A673 (cell line): ENCODE measurements at regions not wholly inside any gene's neighbourhood (a gene's known extent, or its start where the extent isn't known, plus 50 kb on each side); places are given as distances from the start of the nearest gene placed in this dataset.

Experiments used
- BruUV-seq: library from RNA; stranded (reverse); fragments of 400-500 nt; replicated peaks from 2 replicates; lab custom pipeline; 2021; lab: Mats Ljungman, UMichigan
- CTCF ChIA-PET: fragments of 300-600 bp; sonication (Branson Sonifier 250); formaldehyde crosslinking; loops from one replicate; lab custom pipeline; 2022; ENCODE audit warnings: antibody characterized with exemption; lab: Charles Lee
- POLR2A ChIA-PET: fragments of 300-600 bp; sonication (Branson Sonifier 250); formaldehyde crosslinking; loops from one replicate; lab custom pipeline; 2022; ENCODE audit warnings: antibody characterized with exemption; ENCODE audit not compliant: low non-redundant PET; lab: Charles Lee
- DNase-seq: peaks from one replicate; pipeline ENCODE4 v3.0.0-alpha.2; 2015; ENCODE audit warnings: low spot score
- H3K27ac ChIP-seq: fragments of 200-600 bp; sonication (generic); 2 replicates; pipeline ENCODE4 v1.5.1; 2016; ENCODE audit warnings: mixed run types, low read depth, mild to moderate bottlenecking, mixed read lengths, antibody characterized with exemption, low read length; ENCODE audit not compliant: poor library complexity, severe bottlenecking
- H3K27me3 ChIP-seq: fragments of 200-600 bp; sonication (generic); replicated peaks from 2 replicates; pipeline ENCODE4 v1.6.1; 2017; ENCODE audit warnings: mixed run types, low read depth, mild to moderate bottlenecking, mixed read lengths, antibody characterized with exemption, low read length; ENCODE audit not compliant: insufficient read depth, poor library complexity
- H3K36me3 ChIP-seq: fragments of 200-600 bp; sonication (generic); 2 replicates; pipeline ENCODE4 v1.6.1; 2016; ENCODE audit warnings: mixed run types, mild to moderate bottlenecking, mixed read lengths, antibody characterized with exemption, low read length; ENCODE audit not compliant: insufficient read depth, poor library complexity, severe bottlenecking
- H3K4me1 ChIP-seq: fragments of 200-600 bp; sonication (generic); 2 replicates; pipeline ENCODE4 v1.6.1; 2017; ENCODE audit warnings: mixed run types, mild to moderate bottlenecking, mixed read lengths, antibody characterized with exemption, low read length; ENCODE audit not compliant: insufficient read depth, poor library complexity, severe bottlenecking
- H3K4me3 ChIP-seq: fragments of 200-600 bp; sonication (generic); 2 replicates; pipeline ENCODE4 v1.5.1; 2016; ENCODE audit warnings: low read depth, mixed run types, mild to moderate bottlenecking, mixed read lengths, low read length; ENCODE audit not compliant: poor library complexity, severe bottlenecking
- H3K9me3 ChIP-seq: fragments of 200-600 bp; sonication (generic); 2 replicates; pipeline ENCODE4 v1.6.1; 2016; ENCODE audit warnings: mixed run types, low read depth, mild to moderate bottlenecking, mixed read lengths, antibody characterized with exemption, low read length; ENCODE audit not compliant: poor library complexity, severe bottlenecking
- EZH2 ChIP-seq: fragments of 200-600 bp; sonication (generic); IDR thresholded peaks from 2 replicates; pipeline ENCODE4 v1.6.1; 2017; ENCODE audit warnings: borderline replicate concordance, low read depth, mild to moderate bottlenecking, mixed read lengths, antibody characterized with exemption, low read length; ENCODE audit not compliant: poor library complexity, severe bottlenecking
- intact Hi-C: fragments of 100-400 bp; cut with micrococcal nuclease; formaldehyde crosslinking; loops from one replicate; pipeline ENCODE4 v1.10.0; 2022; ENCODE audit not compliant: unreplicated experiment
- TF ChIP-seq, protein P1 (sequence below): fragments of 300-800, 200-600 bp; sonication (generic); conservative IDR thresholded peaks from 2 replicates; pipeline ENCODE4 v1.5.1; 2017; ENCODE audit warnings: low read depth, mild to moderate bottlenecking, antibody characterized with exemption, low read length, moderate library complexity, mixed read lengths

DNA sequence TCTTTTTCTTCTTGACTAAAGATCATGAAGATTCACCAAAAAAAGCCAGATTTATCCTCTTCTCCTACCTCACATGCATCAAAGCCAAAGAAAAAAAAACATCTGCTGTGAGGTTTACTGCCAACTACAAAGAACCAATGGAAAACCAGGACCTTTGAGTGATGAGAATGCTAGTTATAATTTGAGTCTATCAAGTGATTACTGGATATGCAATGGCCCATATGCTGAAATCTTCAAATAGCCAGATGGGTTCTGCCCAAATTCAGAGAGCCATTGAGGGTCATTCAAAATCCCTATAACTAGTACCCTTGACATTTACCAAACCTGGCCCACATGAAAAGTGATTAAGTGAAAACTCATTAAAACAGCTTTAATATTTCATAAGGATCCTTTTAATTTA, 78.4 kb upstream of the ACO1 start:
- intact Hi-C loops: no loop called here
- H3K4me3 ChIP-seq: no peak overlapping the region
- no peak overlapping the region for H3K27ac ChIP-seq
- no peaks in the 10 kb centered on the region for H3K9me3 ChIP-seq
- H3K4me1 ChIP-seq: no peaks in the 10 kb centered on the region
- TF ChIP-seq EZH2: no peak
- TF ChIP-seq, protein P1, sequence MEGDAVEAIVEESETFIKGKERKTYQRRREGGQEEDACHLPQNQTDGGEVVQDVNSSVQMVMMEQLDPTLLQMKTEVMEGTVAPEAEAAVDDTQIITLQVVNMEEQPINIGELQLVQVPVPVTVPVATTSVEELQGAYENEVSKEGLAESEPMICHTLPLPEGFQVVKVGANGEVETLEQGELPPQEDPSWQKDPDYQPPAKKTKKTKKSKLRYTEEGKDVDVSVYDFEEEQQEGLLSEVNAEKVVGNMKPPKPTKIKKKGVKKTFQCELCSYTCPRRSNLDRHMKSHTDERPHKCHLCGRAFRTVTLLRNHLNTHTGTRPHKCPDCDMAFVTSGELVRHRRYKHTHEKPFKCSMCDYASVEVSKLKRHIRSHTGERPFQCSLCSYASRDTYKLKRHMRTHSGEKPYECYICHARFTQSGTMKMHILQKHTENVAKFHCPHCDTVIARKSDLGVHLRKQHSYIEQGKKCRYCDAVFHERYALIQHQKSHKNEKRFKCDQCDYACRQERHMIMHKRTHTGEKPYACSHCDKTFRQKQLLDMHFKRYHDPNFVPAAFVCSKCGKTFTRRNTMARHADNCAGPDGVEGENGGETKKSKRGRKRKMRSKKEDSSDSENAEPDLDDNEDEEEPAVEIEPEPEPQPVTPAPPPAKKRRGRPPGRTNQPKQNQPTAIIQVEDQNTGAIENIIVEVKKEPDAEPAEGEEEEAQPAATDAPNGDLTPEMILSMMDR: no peak
- no peaks in the 10 kb centered on the region for H3K27me3 ChIP-seq
- ChIA-PET POLR2A (no interaction called here), CTCF (no interaction called here)
- no peak for DNase-seq
- no peaks in the 10 kb centered on the region for H3K36me3 ChIP-seq
- BruUV-seq: no TSS peak

GRCh38 chr9:32319312-32319929, 65.0 kb upstream of the ACO1 start:
- Histone ChIP-seq H3K4me1 (no peaks in the 10 kb centered on the region), H3K36me3 (no peaks in the 10 kb centered on the region), H3K4me3 (no peak overlapping the region), H3K9me3 (no peaks in the 10 kb centered on the region), H3K27ac (no peak overlapping the region), H3K27me3 (no peaks in the 10 kb centered on the region)
- ChIA-PET POLR2A (no interaction called here), CTCF (no interaction called here)
- TF ChIP-seq, protein P1: no peak
- no peak for TF ChIP-seq EZH2
- intact Hi-C loops: loop anchor here (10.0 kb wide), 1 partner anchor 55 kb away; no protein-coding TSS in a partner anchor
- no TSS peak for BruUV-seq
- DNase-seq: no peak

DNA sequence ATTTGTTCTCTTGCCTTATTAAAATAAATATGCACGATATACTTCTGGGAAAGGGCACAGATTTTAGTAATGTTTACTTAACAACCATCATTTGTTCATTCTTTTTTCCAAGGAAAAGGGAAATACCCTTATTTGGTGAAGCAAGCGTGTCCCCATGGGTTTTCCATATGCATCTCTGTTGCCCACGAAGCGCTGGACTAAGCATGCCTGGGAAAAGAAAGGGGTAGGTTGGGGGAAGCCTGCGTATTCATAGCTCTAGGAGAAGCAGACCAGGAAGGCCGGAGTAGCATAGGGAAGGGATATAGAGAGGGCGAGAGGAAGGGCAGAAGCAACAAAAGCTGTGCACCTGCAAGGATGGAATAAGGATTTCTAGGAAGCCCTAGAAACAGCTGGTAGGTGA, 61.8 kb upstream of the ACO1 start:
- TF ChIP-seq, protein P1: no peak
- TF ChIP-seq EZH2: no peak
- Histone ChIP-seq H3K36me3 (no peaks in the 10 kb centered on the region), H3K27ac (no peak overlapping the region), H3K27me3 (no peaks in the 10 kb centered on the region), H3K4me1 (no peaks in the 10 kb centered on the region), H3K4me3 (no peak overlapping the region), H3K9me3 (no peaks in the 10 kb centered on the region)
- intact Hi-C loops: loop anchor here (10.0 kb wide), 1 partner anchor 58 kb away; no protein-coding TSS in a partner anchor
- BruUV-seq: no TSS peak
- no peak for DNase-seq
- CTCF ChIA-PET: no interaction called here
- POLR2A ChIA-PET: interaction anchor here (0.6 kb wide), 1 partner anchor 484 kb away, joined by 3 read pairs; no protein-coding TSS in a partner anchor
